ENCODE measurements at regions not wholly inside any gene's neighbourhood (a gene's known extent, or its start where the extent isn't known, plus 50 kb on each side); places are given as distances from the start of the nearest gene placed in this dataset.

DNA sequence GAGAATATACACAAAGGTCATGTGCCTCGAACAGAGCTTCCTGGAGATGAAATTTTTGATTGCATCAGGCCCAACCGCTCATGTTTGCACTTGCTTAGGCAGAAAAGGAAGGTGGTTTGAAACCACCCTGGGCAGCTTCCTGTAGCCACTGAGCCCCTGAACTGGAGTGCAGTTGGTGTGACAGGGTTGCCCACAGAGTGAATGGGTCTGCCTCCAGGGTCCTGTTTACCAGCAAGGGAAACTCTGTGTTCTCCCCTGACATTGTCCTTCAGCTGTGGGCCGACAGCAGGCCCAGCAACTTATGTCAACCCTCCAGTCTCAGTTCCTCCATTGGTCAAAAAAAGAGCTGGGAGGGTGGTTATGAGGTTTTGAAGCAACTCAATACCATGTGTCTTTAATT lies 289.6 kb downstream of the KIF4B start:
- TF ChIP-seq, protein P1, sequence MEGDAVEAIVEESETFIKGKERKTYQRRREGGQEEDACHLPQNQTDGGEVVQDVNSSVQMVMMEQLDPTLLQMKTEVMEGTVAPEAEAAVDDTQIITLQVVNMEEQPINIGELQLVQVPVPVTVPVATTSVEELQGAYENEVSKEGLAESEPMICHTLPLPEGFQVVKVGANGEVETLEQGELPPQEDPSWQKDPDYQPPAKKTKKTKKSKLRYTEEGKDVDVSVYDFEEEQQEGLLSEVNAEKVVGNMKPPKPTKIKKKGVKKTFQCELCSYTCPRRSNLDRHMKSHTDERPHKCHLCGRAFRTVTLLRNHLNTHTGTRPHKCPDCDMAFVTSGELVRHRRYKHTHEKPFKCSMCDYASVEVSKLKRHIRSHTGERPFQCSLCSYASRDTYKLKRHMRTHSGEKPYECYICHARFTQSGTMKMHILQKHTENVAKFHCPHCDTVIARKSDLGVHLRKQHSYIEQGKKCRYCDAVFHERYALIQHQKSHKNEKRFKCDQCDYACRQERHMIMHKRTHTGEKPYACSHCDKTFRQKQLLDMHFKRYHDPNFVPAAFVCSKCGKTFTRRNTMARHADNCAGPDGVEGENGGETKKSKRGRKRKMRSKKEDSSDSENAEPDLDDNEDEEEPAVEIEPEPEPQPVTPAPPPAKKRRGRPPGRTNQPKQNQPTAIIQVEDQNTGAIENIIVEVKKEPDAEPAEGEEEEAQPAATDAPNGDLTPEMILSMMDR (IDR thresholded peaks at IDR 0.05) = no peak
- no peak for TF ChIP-seq POLR2A (IDR thresholded peaks at IDR 0.05)
